ENCODE measurements at regions not wholly inside any gene's neighbourhood (a gene's known extent, or its start where the extent isn't known, plus 50 kb on each side); places are given as distances from the start of the nearest gene placed in this dataset.
A peak's percentile ranks its signal among the peaks of the same experiment; 100 is the strongest.

- no peak for DNase-seq
Measured at GRCh38 chr13:44101347-44102083, 221.8 kb downstream of the LACC1 start.

- DNase-seq = no peak
Measured at GRCh38 chr13:44103429-44104196, 223.9 kb downstream of the LACC1 start.

GRCh38 chr13:44104197-44104490 is 224.4 kb downstream of the LACC1 start:
- peak; percentile 72 for DNase-seq

DNA sequence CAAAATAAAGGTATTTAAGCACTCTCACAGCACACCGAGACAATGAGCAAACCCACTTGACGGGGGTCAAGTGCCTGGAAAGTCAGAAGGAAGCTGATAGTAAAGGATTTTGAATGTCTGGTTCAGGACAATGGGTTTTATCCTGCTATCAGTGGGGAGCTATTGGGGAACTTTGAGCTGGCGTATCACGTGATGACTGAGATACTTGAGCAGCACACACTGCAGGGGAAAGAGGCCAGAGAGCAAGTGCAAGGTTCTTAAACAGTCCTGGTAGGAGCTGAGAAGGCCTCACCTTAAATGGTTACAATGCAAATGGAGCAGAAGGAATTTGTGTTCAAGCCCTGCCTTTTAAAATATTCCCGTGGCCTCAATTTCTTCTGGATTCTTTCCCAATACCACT is 225.3 kb downstream of the LACC1 start:
- DNase-seq = no peak

DNA sequence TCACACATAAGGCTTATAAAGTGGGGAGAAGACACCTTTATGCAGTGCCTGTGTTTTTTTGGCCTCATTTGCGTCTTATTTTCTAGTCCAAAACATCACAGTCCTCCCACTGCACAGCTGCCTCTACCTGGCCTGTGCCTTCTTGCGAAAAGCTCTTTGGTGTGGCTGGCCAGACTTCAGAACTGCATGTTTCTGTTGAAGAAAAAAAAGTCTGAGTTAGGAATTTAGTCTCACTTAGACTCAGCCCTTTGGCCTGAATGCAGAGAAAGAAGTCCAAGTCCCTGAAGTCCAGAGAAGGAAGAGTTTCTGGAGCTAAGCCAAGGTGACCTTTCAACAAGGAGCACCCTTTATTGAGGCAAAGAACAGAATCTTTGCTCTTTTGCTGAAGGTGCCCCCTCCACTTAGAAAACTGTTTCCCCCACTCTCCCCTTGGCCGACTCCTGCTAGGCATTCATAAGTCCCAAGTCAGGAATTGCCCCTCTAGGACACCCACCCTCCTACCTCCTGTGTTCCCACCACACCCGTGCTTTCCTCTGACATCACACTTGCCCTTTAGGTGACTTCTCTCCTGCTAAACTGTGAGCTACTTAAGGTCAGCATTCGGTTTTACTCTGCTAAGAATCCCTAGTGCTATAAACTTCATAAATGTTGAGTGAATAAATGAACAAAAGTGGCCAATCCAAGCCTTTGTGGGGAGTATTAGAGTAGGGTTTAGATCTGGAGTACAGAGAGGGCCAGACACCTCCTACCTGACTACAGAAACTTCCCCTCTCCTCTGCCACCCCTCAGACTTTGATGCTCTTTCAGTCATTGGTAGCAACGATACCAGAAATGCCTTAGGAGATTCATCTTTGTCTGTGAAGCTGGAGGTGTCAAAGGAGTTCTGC is 226.8 kb downstream of the LACC1 start:
- no peak for DNase-seq

DNA sequence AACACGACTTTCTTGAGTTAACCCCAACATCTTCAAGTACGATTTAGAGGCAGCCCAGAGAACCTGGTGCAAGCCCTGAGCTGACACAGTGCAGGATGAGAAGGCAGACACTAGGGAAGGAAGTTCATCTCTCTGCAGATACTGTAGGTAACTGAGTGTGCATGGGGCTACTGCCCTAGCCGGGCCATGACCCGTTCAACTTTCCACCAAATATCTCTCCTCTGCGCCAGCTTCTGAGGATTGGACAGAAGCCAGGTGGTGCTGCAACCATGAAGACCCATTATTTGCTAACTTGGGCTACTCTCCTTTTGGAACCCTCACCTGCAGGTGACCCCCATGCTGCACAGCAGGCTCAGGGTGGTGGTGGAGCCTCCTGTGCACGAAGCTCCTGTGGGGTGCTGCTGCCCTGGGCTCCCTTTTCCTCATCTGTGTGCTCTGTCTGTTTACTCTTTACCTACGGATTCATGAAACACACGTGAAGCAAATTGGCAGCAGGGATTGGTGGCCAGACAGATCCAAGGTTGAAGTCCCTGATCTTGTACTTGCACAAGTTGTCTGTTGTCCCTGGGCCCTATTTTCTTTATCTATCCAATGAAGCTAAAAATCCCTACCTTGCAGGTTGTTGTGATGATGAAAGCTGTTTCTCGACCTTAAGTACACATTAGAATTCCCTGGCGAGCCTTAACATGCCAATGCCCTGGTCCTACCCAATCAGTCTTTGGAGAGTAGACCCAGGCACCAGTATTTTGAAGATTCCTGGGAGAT is 227.8 kb downstream of the LACC1 start:
- no peak for DNase-seq

DNA sequence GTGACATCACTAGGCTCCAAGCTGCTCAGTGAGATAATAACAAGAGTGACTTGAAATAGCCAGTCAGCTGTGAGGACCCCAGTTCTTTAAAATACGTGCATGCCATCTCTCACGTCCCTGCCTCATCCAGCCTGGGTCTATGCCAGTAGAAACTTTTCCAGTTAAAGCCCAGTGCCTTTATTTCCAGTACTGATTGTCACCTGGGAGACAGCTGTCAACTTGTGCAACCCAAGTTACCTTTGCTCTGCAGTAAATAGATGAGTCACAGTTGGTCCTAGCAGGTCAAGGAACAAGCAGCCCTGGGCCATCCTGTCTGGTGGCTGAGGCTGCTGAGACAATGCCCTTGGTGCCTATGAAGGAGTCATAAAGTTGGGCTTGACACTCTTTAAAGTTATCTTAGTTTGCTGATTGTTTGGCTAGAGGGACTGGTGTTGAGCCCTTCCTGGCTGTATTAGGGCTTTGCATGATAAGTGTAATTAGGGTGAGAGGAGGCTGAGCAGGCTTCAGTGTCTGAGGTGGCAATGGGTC is 228.7 kb downstream of the LACC1 start:
- DNase-seq = no peak

DNA sequence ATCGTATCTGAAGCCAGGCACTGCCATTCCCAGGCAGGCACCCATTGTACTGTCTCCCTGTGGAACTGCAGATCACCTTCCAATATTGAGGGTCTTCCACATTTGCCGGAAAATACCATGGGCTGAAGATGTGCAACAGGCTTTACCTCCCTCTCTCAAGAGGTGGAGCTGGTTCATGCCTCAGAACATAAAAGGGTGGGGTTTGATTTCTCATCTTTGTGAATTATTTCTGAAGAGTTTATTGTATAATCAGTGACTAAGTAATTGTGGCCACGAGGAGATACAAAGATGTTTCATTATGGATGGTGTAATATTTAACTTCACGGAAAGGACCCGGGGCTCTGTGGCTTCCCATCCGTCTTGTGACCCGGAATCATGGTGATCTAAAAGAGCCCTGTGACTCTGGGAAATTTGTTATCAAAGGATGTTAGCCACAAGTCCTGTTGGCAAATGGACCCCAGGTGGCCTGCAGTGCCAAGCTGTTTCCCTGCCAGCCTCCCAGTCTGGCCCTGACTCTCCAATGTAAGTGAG is 230.5 kb downstream of the LACC1 start:
- DNase-seq = no peak

GRCh38 chr13:44111701-44112100 is 232.0 kb downstream of the LACC1 start:
- no peak for DNase-seq

GRCh38 chr13:44112700-44113329 is 233.1 kb downstream of the LACC1 start:
- no peak for DNase-seq

GRCh38 chr13:44116562-44117332 is 237.0 kb downstream of the LACC1 start:
- peak; percentile 44 for DNase-seq

DNA sequence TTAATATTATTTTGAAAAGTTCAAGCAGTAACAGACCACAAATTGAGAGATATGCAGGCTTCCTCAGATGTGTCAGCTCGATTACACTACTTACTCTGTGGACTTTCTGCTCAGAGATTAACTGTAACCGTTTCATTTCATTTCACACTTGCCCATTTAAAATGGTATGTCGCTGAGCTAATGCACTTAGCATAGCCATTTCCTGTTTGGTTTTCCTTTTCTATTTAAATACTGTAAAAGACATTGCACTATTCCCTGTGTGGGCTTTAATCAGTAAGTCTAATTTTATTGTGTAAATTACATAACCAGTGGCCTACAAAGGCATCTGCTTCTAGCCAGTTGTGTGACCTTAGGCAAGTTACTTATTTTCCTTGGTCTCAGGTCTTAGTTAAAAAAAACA is 237.6 kb downstream of the LACC1 start:
- DNase-seq = no peak

DNA sequence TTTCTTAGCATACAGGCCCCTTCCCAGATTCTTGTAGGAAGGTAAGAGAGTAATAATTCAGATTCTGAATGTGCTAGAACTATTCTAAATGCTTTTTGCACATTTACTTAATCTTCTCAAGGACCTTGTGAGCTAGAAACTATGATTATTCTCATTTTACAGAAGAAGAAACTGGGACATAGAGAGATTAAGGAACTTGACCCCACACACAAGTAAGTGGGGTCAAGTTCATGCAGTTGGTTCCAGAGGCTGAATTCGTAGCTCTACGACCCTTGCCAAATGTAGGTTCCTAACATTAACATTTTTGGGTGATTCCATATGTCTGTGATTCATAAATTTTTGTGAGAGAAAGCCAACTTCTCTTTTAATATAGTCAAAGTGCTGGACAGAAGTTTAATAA is 238.1 kb downstream of the LACC1 start:
- DNase-seq = no peak

- no peak for DNase-seq
Measured at GRCh38 chr13:44118881-44119280, 239.2 kb downstream of the LACC1 start.

DNA sequence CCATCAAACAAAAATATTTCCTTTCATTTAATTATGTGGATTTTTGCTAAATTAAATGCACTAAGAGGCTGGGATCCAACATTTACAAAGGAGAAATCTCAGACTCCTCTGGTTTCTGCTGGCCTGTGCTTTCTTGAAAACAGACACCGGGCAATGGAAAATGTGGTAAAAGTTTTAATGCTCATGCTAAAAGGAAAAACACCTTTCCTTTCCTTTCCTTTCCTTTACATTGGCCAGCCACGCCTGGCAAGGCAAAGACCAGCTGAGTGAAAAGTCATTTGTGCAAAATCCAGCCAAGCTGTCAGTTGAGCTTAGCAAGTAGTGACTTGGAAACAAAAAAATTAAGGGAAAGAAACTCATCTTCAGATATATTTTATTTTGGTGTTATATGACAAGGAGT is 240.3 kb downstream of the LACC1 start:
- peak; percentile 80 for DNase-seq

DNA sequence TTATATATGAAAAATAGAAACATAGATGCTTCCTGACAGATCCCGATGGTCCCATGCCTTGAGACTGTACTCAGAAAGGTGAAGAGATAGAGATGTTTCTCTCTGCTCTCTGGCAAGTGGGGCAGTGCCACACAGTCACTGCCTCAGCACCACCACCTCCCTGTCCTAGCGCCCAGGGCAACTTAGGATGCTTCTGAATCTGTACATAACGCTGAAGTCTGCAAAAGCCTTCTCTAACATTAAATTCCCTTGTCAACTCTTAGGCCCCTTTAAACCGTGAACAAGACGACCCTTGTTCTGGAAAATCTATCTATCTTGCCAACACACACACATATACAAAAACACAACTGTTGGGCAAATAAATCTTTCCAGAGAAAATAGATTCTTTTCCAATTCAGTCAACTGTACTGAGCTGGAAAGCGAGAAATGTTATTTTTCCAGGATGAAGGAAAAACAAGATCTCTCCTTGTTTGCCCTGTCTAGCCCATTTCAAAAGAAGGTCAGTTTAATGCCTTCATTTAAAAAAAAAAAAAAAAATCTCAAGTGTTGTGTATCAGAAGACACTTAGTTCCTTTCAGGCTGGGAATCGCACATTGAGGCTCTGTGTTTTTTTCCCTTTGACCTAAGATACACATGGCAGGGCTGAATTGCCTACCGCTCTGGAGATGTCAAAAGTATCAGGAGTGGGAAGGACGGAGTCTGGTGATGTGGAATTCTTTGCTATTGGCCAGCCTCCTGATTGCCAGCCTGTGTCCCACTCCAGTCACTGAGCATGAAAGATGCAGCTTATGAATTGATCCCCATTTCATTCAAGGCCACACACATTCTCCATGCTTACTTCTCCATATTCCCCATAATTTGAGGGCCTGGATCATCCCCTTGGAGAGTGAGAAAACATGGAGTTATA is 241.4 kb downstream of the LACC1 start:
- no peak for DNase-seq

DNA sequence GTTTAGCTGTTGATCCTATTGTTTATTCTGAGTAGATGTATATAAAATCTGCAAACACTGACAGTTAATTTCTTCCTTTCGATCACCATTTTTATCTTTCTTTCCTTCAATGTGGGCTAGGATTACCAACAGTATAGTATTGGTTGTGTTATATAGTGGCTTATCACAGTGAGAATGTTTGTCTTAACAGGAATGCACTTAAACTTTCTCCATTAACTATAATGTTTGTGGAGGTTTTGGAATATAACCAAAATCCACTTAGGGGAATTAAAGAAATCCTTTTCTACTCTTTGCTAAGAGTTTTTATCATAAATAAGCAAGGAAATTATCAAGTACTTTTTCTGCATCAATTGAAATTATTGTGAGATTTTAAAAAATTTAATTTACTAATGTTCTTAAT is 244.6 kb downstream of the LACC1 start:
- DNase-seq = no peak

GRCh38 chr13:44125943-44126469 is 246.3 kb downstream of the LACC1 start:
- no peak for DNase-seq

DNA sequence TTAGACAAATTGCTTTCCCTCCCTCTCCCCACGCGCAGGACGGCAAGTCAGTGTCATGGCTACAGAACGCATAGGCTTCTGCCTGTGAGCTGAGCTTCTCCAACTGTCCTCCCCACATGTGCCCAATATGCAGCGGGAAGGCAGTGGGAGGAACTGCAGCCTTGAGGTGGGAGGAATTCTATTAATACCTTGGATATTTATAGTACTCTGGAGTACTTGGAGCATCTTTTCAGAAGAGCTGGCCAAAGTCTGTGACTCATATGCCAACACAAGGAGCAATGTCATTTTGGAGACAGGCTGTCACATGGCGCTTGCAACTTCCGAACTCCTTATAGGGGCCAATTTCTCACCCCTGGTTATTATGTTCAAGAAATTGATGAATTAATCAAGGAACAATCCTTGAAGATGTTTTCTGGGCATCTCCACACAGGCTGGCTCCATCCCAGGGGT is 245.0 kb upstream of the SERP2 start:
- peak; percentile 32 for DNase-seq

GRCh38 chr13:44129418-44129817 is 244.2 kb upstream of the SERP2 start:
- no peak for DNase-seq
